ENCODE measurements at regions not wholly inside any gene's neighbourhood (a gene's known extent, or its start where the extent isn't known, plus 50 kb on each side); places are given as distances from the start of the nearest gene placed in this dataset.

DNA sequence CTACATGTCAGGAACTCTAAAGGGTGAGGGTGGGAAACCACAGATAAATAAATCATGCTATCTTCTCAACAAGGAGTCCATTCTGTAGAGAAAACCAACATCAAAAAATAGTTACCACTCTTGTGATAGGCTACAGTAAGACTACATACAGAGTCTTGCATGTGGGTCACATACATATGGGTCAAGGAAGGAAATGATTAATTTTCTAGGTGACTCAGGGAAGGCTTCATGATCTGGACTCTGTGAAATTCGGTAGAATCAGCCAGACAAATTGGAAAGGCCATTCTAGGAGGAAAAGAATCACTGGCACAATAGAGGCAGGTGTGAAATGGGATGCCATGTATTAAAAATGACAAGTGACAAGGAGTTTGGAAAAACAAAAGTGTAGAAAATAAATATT, 638.9 kb downstream of the LIG4 start:
- H3K27ac ChIP-seq (ENCODE audit: extremely low read depth, low read depth, low read length): no peak overlapping the region
- in situ Hi-C loops (cut with MboI): no loop called here
- no peaks in the 10 kb centered on the region for H3K9me3 ChIP-seq (replicated peaks; ENCODE audit: control insufficient read depth, insufficient read depth, low read depth, low read length)
- no peaks in the 10 kb centered on the region for H3K36me3 ChIP-seq (ENCODE audit: control insufficient read depth, insufficient read depth, low read length)
- no TSS peak for BruUV-seq (replicated peaks)
- no peak overlapping the region for H3K4me2 ChIP-seq (ENCODE audit: insufficient read depth, low read length)
- H3K9me1 ChIP-seq (ENCODE audit: control insufficient read depth, insufficient read depth, low read length): no peaks in the 10 kb centered on the region
- intact Hi-C loops (cut with micrococcal nuclease): no loop called here
- H3K4me3 ChIP-seq: no peak overlapping the region
- 0% methylated on average over 1 of the region's 1 CpG for WGBS (ENCODE audit: insufficient coverage, low coverage, missing lambda C conversion rate)
- POLR2A ChIA-PET: no interaction called here
- no peaks in the 10 kb centered on the region for H3K4me1 ChIP-seq (replicated peaks in 1 of 2; ENCODE audit: control insufficient read depth in 2 of 2, insufficient read depth in 2 of 2, low read length in 2 of 2)
- H3K27me3 ChIP-seq (ENCODE audit: control insufficient read depth in 2 of 2, insufficient read depth in 2 of 2, low read length in 2 of 2): no peaks in the 10 kb centered on the region
- no peak for DNase-seq (ENCODE audit: extremely low read depth in 1 of 4, low spot score in 3 of 4)
- H3K79me2 ChIP-seq (ENCODE audit: control insufficient read depth, insufficient read depth, low read length): no peaks in the 10 kb centered on the region
- H4K20me1 ChIP-seq (replicated peaks; ENCODE audit: control insufficient read depth, insufficient read depth, low read length): no peaks in the 10 kb centered on the region
- H3K9ac ChIP-seq (ENCODE audit: insufficient read depth in 1 of 2, low read depth in 2 of 2, low read length in 2 of 2): no peak overlapping the region
- ATAC-seq: no peak
- no peak for FAIRE-seq
- no peak overlapping the region for H2AFZ ChIP-seq (ENCODE audit: low read depth, low read length)
- CTCF ChIA-PET (ENCODE audit: low intra/inter-chr PET ratio): no interaction called here
- TF ChIP-seq GABPB2 (CRISPR knock-in tag; conservative IDR thresholded peaks at IDR 0.05) (no peak), EP300 (IDR thresholded peaks at IDR 0.05; ENCODE audit: low read length) (no peak)
- TF ChIP-seq, protein P1, sequence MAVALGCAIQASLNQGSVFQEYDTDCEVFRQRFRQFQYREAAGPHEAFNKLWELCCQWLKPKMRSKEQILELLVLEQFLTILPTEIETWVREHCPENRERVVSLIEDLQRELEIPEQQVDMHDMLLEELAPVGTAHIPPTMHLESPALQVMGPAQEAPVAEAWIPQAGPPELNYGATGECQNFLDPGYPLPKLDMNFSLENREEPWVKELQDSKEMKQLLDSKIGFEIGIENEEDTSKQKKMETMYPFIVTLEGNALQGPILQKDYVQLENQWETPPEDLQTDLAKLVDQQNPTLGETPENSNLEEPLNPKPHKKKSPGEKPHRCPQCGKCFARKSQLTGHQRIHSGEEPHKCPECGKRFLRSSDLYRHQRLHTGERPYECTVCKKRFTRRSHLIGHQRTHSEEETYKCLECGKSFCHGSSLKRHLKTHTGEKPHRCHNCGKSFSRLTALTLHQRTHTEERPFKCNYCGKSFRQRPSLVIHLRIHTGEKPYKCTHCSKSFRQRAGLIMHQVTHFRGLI (CRISPR knock-in tag; IDR thresholded peaks at IDR 0.05): no peak
- TF ChIP-seq, protein P2, sequence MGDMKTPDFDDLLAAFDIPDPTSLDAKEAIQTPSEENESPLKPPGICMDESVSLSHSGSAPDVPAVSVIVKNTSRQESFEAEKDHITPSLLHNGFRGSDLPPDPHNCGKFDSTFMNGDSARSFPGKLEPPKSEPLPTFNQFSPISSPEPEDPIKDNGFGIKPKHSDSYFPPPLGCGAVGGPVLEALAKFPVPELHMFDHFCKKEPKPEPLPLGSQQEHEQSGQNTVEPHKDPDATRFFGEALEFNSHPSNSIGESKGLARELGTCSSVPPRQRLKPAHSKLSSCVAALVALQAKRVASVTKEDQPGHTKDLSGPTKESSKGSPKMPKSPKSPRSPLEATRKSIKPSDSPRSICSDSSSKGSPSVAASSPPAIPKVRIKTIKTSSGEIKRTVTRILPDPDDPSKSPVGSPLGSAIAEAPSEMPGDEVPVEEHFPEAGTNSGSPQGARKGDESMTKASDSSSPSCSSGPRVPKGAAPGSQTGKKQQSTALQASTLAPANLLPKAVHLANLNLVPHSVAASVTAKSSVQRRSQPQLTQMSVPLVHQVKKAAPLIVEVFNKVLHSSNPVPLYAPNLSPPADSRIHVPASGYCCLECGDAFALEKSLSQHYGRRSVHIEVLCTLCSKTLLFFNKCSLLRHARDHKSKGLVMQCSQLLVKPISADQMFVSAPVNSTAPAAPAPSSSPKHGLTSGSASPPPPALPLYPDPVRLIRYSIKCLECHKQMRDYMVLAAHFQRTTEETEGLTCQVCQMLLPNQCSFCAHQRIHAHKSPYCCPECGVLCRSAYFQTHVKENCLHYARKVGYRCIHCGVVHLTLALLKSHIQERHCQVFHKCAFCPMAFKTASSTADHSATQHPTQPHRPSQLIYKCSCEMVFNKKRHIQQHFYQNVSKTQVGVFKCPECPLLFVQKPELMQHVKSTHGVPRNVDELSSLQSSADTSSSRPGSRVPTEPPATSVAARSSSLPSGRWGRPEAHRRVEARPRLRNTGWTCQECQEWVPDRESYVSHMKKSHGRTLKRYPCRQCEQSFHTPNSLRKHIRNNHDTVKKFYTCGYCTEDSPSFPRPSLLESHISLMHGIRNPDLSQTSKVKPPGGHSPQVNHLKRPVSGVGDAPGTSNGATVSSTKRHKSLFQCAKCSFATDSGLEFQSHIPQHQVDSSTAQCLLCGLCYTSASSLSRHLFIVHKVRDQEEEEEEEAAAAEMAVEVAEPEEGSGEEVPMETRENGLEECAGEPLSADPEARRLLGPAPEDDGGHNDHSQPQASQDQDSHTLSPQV (IDR thresholded peaks at IDR 0.05): no peak

Data from K562 (cell line).